ENCODE measurements at regions not wholly inside any gene's neighbourhood (a gene's known extent, or its start where the extent isn't known, plus 50 kb on each side); places are given as distances from the start of the nearest gene placed in this dataset.

DNA sequence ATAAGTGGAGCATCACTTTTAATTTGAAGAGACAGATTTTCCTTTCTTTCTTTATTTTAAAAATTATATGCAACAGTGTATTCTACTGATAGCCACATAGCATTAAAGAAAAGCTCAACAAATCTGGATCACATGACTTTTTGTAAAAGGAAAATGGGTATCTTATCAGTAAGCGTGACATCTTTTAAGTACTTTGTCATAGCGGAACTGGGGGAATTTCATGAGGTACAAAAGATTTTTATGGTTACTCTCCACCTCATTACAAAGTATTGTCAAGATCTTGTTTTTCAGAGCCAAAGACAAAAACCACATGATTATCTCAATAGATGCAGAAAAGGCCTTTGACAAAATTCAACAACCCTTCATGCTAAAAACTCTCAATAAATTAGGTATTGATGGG is 219.6 kb upstream of the ZPLD1 start:
- DNase-seq (ENCODE audit: low read depth in 1 of 2, low spot score in 1 of 2) = no peak

DNA sequence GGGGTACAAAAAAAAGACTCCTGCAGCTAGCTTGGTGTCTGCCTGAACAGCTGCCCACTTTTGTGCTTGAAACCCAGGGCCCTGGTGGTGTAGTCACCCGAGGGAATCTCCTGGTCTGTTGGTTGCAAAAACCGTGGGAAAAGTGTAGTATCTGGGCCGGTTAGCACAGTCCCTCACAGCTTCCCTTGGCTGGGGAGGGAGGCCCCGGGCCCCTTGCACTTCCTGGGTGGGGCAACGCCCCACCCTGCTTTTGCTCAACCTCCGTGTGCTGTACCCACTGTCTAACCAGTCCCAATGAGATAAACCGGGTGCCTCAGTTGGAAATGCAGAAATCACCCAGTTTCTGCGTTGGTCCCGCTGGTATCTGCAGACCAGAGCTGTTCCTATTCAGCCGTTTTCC is 211.7 kb upstream of the ZPLD1 start:
- no peak for DNase-seq (ENCODE audit: low read depth in 1 of 2, low spot score in 1 of 2)

- no peak for DNase-seq (ENCODE audit: low read depth in 1 of 2, low spot score in 1 of 2)
Measured at GRCh38 chr3:102224171-102224570, 210.6 kb upstream of the ZPLD1 start.

DNA sequence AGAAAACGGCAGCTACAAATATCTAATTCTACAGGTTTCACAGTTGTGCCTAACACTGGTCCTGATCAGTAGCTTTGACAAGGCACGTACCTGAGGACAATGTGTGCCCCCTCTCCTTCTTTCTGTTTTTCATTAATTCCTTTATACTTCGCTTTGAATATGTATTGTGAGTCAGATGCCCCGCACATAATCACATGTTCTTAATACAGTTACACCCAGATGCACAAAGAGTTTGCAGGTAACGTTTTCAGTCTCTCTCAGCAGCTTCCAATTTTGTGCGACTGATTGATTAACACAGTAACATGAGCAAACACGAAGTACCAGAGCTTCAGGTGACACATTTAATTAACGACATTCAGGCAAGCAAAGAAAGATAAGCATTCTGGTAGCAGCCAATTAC is 209.8 kb upstream of the ZPLD1 start:
- DNase-seq (ENCODE audit: low read depth in 1 of 2, low spot score in 1 of 2) = no peak

DNA sequence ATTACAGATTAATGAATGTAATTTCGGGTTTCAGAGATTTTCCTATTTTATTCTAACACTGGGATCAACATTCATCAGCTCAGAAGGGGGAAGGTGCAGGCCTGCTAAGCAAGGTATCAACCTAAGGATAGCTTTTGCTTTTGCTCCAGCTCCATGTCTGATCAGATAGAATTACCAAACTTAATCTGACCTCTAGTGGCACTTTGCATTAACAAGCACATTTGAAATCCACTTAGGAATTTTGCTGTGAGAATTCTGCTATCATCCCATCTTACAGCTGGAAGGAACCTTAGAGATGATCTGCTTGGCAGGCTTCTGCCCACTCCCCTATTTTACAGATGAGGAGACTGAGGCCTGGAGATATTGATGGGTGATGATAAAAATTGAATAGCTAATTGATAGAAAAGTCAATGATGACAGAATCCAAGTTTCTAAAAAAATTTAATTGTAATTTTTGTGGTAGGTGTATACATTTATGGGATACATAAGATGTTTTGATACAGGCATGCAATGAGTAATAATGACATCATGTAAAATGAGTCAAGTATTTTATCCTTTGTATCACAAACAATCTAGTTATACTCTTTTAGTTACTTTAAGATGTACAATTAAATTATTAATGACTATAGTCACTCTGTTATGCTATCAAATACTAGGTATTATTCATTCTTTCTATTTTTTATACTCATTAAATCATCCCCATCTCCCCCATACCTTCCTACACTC is 209.2 kb upstream of the ZPLD1 start:
- DNase-seq (ENCODE audit: low read depth in 1 of 2, low spot score in 1 of 2) = no peak

GRCh38 chr3:102226463-102226862 is 208.4 kb upstream of the ZPLD1 start:
- no peak for DNase-seq (ENCODE audit: low read depth in 1 of 2, low spot score in 1 of 2)

DNA sequence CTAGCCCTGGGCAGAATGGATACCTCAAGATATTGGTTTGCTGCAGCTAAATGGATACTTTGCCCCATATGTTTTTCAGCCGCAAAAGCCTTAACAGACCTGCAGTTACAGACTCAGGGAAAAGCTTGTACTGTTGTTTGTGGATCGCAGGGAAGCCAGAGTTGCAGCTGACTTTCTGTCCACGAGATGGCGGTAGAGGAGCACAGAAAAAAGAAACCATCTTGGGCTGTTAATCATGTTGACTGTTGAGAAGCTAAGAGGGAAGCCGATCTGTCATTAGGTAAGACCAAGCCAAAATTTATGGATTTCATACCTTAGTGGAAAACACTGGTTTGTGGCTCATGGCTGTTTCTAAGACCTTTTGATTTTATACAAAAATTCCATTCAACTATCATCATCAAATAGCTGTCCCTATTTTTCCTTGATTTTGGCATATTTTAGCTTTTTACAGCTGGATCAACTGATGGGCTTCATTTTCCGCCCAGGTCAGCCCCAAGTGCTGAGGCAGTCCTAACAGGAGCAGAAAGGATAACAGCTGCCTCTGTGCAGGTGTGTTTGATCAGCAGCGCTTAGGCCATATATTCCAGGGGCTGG is 205.7 kb upstream of the ZPLD1 start:
- peak; percentile 49 to 60 for DNase-seq (ENCODE audit: low read depth in 1 of 2, low spot score in 1 of 2)

- no peak for DNase-seq (ENCODE audit: low read depth in 1 of 2, low spot score in 1 of 2)
Measured at GRCh38 chr3:102230057-102230456, 204.8 kb upstream of the ZPLD1 start.

DNA sequence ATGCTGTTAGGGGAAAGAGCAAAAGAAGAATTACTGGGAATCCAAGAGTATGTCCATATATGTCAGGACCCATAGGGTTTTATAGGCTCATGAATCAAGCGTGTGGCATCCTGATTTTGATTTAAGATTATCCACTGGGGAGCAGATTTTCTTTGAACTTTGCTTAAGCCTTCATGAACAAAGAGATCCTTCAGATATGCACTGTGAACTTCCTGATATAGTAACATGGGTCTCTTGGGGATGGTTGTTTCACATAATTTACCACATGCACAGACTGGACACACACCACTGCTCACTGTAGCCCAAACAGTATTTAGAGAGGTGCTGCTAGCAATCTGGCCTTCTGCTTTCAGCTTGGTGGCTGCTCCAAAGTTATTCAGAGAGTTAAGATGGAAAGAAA is 200.9 kb upstream of the ZPLD1 start:
- no peak for DNase-seq (ENCODE audit: low read depth in 1 of 2, low spot score in 1 of 2)

GRCh38 chr3:102235679-102236078 is 199.1 kb upstream of the ZPLD1 start:
- no peak for DNase-seq (ENCODE audit: low read depth in 1 of 2, low spot score in 1 of 2)

DNA sequence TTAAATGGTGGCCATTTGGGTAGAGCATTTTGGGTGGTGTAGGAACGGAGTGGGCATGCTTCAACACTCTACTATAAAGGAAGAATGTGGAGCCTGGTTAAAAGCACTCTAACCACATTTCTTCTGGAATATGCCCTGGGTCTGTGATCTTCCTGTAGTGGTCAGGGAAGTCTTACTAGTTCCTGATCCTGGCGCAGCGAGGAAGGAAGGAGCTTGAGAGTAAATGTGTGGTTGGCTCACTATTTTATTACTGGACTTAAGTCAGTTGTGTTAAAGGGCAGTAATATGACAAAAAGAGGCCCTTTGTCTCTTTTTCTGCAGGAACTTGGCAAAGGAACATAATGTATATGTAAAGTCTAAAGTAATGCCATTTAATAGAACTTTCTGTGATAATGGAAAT is 197.6 kb upstream of the ZPLD1 start:
- no peak for DNase-seq (ENCODE audit: low read depth in 1 of 2, low spot score in 1 of 2)

DNA sequence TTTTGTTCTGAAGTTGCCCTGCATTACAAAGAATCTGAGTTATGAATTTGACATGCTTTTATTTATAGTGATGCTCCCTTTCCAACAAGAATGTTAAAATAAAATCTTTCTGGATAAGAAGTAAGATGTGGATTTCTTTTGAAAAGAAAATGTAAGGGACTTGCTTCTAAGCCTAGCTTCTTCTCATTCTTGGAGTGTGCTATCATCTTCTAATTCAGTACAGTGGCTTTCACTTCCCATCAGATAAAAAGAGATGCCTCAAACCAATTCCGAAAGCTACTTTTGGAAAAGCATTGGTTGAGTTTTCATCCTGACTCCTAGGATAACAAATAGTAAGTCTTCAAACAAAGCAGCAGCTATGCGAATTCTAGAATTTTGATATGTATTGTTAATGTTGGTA is 197.0 kb upstream of the ZPLD1 start:
- DNase-seq (ENCODE audit: low read depth in 1 of 2, low spot score in 1 of 2) = no peak

GRCh38 chr3:102238362-102238761 is 196.5 kb upstream of the ZPLD1 start:
- no peak for DNase-seq (ENCODE audit: low read depth in 1 of 2, low spot score in 1 of 2)

- DNase-seq (ENCODE audit: low read depth in 1 of 2, low spot score in 1 of 2) = no peak
Measured at GRCh38 chr3:102240720-102241119, 194.1 kb upstream of the ZPLD1 start.

DNA sequence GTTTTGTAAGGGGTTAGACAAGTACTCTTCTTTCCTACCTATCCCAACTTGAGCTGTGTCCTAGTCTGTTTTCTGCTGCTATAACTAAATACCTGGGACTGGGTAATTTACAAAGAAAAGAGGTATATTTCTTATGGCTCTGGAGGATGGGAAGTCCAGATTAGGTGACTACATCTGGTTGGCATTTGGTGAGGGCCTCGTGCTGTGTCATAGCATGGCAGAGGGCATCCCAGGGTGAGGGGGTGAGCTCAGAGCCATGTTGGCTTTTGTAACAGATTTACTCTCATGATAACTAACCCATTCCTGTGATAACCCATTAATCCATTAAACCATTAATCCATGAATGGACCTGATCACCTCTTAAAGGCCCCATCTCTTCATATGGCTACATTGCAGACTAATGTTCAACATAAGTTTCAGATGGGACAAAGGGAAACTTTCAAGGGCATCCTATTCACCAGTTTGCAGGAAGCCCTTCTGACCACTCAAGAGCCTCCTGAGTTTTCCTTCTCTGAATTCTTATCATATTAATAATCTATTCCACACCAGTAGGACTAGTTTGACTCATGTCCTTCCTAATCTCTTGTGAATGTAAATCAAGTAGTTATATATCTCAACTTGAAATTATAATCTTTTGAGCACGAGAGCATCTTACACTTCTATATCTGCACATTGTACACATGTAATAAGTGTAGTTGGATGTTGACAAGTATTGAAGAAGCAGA is 185.7 kb upstream of the ZPLD1 start:
- DNase-seq (ENCODE audit: low read depth in 1 of 2, low spot score in 1 of 2) = no peak

GRCh38 chr3:102255736-102256135 is 179.1 kb upstream of the ZPLD1 start:
- no peak for DNase-seq (ENCODE audit: low read depth in 1 of 2, low spot score in 1 of 2)

GRCh38 chr3:102258666-102259227 is 176.1 kb upstream of the ZPLD1 start:
- DNase-seq (ENCODE audit: low read depth in 1 of 2, low spot score in 1 of 2) = no peak

DNA sequence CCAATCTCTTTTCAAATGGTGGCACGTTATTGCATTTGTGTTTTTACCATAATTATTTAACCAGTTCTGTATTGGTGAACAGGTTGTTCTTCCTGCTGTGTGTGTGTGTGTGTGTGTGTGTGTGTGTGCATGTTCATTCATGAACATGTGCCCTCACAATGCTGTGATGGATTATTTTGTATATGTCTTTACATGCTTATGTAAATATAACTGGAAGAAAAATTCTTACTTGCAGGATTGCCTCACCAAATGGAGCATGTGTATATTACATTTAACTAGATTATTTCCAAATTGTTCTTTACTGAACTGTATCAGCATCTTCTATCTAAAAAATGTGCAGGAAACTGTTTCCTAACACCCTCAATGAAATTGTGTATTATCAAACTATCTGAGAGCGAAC is 175.2 kb upstream of the ZPLD1 start:
- DNase-seq (ENCODE audit: low read depth in 1 of 2, low spot score in 1 of 2) = no peak

DNA sequence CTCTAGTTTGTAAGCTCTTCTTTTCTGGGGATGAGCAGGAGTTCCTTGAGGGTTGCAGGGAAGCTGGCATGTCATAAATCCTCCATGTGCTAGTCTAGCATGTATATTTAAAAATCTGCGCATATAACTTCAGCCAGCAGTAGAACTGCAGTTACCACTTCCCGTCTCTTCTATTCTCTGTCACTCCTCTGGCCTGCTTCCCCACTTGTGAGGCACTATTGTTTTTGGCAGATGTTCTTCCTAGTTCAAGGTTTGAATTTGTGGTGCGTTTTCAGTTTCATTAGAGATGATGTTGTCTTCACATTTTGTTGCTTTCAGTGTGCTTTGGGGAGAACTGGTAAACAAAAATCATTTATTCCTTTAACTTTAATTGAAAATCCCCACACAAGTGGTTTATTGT is 169.1 kb upstream of the ZPLD1 start:
- no peak for DNase-seq (ENCODE audit: low read depth in 1 of 2, low spot score in 1 of 2)

DNA sequence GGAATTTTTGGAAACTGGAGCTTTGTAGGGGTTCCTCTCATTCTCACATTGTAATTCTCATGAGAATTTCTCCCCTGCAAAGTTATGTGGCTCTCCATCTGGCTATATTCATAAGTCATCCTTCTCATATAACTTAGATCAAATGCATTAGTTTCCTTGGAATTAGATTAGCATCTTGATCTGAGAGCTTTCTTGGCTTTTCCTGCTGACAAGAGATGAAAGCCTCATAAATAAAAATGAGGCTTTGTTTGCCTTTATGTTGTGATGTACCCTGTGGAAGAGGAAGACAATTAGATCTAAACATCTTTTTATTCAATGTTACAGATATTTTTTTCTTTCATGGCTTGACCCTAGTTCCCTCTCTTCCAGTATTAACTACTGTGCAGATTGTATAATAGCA is 165.4 kb upstream of the ZPLD1 start:
- no peak for DNase-seq (ENCODE audit: low read depth in 1 of 2, low spot score in 1 of 2)

DNA sequence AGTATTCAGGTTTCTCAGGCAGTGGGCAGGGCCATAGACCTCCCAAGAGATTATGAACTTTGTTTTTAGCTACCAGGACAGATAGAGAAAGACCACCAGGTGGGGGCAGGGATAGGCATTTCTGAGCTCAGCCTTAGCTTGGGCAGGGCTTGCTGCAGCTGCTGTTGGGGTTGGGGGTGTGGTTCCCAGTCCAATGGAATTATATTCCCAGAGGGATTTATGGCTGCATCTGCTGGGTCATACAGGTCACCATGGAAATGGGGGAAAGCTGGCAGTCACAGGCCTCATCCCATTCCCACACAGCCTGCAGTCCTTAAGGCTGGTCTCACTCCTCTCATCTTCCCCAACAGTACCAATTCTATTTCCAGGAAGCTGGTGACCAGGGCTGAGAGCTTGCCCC is 144.6 kb upstream of the ZPLD1 start:
- no peak for DNase-seq (ENCODE audit: low read depth in 1 of 2, low spot score in 1 of 2)

DNA sequence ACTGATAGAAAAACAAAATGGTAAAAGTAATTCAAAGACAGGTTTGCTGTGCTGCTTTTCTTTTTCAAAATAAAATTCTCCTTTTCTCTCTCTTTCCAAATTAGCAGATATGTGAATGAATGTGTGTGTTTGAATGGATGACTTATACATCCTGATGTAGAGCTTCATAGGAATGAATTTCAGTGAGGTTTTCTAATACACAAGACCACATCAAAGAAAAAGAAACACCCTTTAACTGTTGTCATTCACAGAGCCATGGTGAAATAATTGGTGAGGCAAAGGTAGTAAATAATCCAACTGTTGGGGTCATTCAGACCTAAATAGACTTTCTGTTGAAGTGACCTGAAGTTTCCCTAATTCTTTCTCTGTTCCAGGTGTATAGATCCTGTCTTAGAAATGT is 139.1 kb upstream of the ZPLD1 start:
- no peak for DNase-seq (ENCODE audit: low read depth in 1 of 2, low spot score in 1 of 2)

All from activated T-helper 1 cell treated with anti-CD3 and anti-CD28 coated beads, Interleukin-2, amount 50 U/mL, for 16 hours (primary cell).